Fibroblast of peridontal ligament (primary cell): ENCODE measurements at regions not wholly inside any gene's neighbourhood (a gene's known extent, or its start where the extent isn't known, plus 50 kb on each side); places are given as distances from the start of the nearest gene placed in this dataset.
A peak's percentile ranks its signal among the peaks of the same experiment; 100 is the strongest.
"Not testable (repeated sequence)": the region's sequence is repeated elsewhere in the genome, so short reads cannot be mapped to it uniquely, and the experiment has no call there.

Source experiments
- DNase-seq: peaks from one replicate; pipeline ENCODE4 v3.0.0-alpha.2; 2010; ENCODE audit errors: extremely low read depth

GRCh38 chr10:91003379-91003778 lies 82.5 kb upstream of the ANKRD1 start:
- not testable (repeated sequence) for DNase-seq

- DNase-seq, result not testable (repeated sequence)
Observed at GRCh38 chr10:91005276-91005675, 84.4 kb upstream of the ANKRD1 start.

- DNase-seq, result peak; percentile 85
Observed at GRCh38 chr10:91006001-91006751, 85.3 kb upstream of the ANKRD1 start.

GRCh38 chr10:91006752-91007346 lies 86.0 kb upstream of the ANKRD1 start:
- no peak for DNase-seq

- no peak for DNase-seq
Observed at GRCh38 chr10:91007655-91008054, 86.8 kb upstream of the ANKRD1 start.

GRCh38 chr10:91009121-91009520 lies 88.2 kb upstream of the ANKRD1 start:
- no peak for DNase-seq

GRCh38 chr10:91010952-91011351 lies 90.1 kb upstream of the ANKRD1 start:
- DNase-seq, result no peak

GRCh38 chr10:91012502-91012901 lies 91.6 kb upstream of the ANKRD1 start:
- no peak for DNase-seq

GRCh38 chr10:91013985-91014384 lies 93.1 kb upstream of the ANKRD1 start:
- DNase-seq, result no peak

- no peak for DNase-seq
Observed at GRCh38 chr10:91017198-91017597, 96.3 kb upstream of the ANKRD1 start.

GRCh38 chr10:91021901-91022300 lies 101.0 kb upstream of the ANKRD1 start:
- no peak for DNase-seq

- DNase-seq, result no peak
Observed at GRCh38 chr10:91022390-91022789, 101.5 kb upstream of the ANKRD1 start.

GRCh38 chr10:91022924-91023699 lies 102.2 kb upstream of the ANKRD1 start:
- no peak for DNase-seq

GRCh38 chr10:91023700-91024398 lies 103.0 kb upstream of the ANKRD1 start:
- DNase-seq, result peak; percentile 18

- no peak for DNase-seq
Observed at GRCh38 chr10:91024541-91024940, 103.7 kb upstream of the ANKRD1 start.

- DNase-seq, result peak; percentile 29
Observed at GRCh38 chr10:91032611-91033206, 111.8 kb upstream of the ANKRD1 start.

GRCh38 chr10:91033324-91033950 lies 112.5 kb upstream of the ANKRD1 start:
- no peak for DNase-seq

GRCh38 chr10:91034042-91034441 lies 113.2 kb upstream of the ANKRD1 start:
- no peak for DNase-seq

GRCh38 chr10:91034494-91035159 lies 113.7 kb upstream of the ANKRD1 start:
- peak; percentile 59 for DNase-seq

- no peak for DNase-seq
Observed at GRCh38 chr10:91035650-91036292, 114.9 kb upstream of the ANKRD1 start.
